Upper lobe of left lung (tissue), 6 donors: ENCODE measurements at regions not wholly inside any gene's neighbourhood (a gene's known extent, or its start where the extent isn't known, plus 50 kb on each side); places are given as distances from the start of the nearest gene placed in this dataset.

ENCODE experiments used
- ATAC-seq, 2 donors: fragments of 200-7000 bp; cut with Tn5 transposase; one replicate each; pipeline ENCODE4 v1.9.1; 2022; ENCODE audit warnings: mild to moderate bottlenecking in 2 of 2, moderate library complexity in 2 of 2; ENCODE audit not compliant: low FRiP score in 2 of 2
- DNase-seq, 2 donors: peaks; one replicate each; pipeline ENCODE4 v3.0.0-alpha.2; 2019 to 2020
- H3K27ac ChIP-seq, 4 donors: fragments of 200-600 bp; sonication (generic); one replicate each; pipeline ENCODE4 v1.5.1; 2016 to 2019
- H3K27me3 ChIP-seq, 4 donors: fragments of 200-600 bp; sonication (generic); one replicate each; pipeline ENCODE4 v1.5.1; 2017 to 2019
- H3K36me3 ChIP-seq, 4 donors: fragments of 200-600 bp; sonication (generic); one replicate each; pipeline ENCODE4 v1.5.1; 2016 to 2019
- H3K4me1 ChIP-seq, 4 donors: fragments of 200-600 bp; sonication (generic); one replicate each; pipeline ENCODE4 v1.5.1; 2018 to 2019
- H3K4me3 ChIP-seq, 4 donors: fragments of 200-600 bp; sonication (generic); one replicate each; pipeline ENCODE4 v1.5.1; 2017 to 2019; ENCODE audit warnings: mild to moderate bottlenecking in 2 of 4, moderate library complexity in 1 of 4
- H3K9me3 ChIP-seq, 4 donors: fragments of 200-600 bp; sonication (generic); one replicate each; pipeline ENCODE4 v1.5.1; 2018 to 2019
- CTCF ChIP-seq, 6 experiments: fragments of 450-650 bp in 4 of 6; fragments of 200-600 bp in 2 of 6; sonication (generic) in 2 of 6; IDR thresholded peaks; one replicate each; pipeline ENCODE4 v1.5.1; 2016 to 2019; ENCODE audit warnings: antibody characterized with exemption in 6 of 6
- EP300 ChIP-seq, 4 donors: sonication (generic); formaldehyde crosslinking; IDR thresholded peaks; one replicate each; pipeline ENCODE4 v1.5.1; 2017; ENCODE audit warnings: antibody characterized with exemption in 4 of 4, control low read depth in 2 of 4
- POLR2A ChIP-seq, 4 donors: fragments of 450-650 bp; IDR thresholded peaks; one replicate each; pipeline ENCODE4 v1.5.1; 2016 to 2017; ENCODE audit warnings: antibody characterized with exemption in 4 of 4, mild to moderate bottlenecking in 2 of 4
- POLR2AphosphoS5 ChIP-seq, 2 donors: sonication (generic); formaldehyde crosslinking; IDR thresholded peaks; one replicate each; pipeline ENCODE4 v1.5.1; 2017; ENCODE audit warnings: antibody characterized with exemption in 2 of 2
- WGBS, 2 donors: methylation state at CpG; one replicate each; pipeline ENCODE4 v1.1.5; 2017 to 2018; 5-methylcytosine and 5-hydroxymethylcytosine counted together
- donor health status: DM: no; HTN: no; CAD: no; lungs with moderate emphysema.
- donor health status: DM: no; HTN: yes; CAD: no; lungs with severe emphysema.

- H3K4me3 ChIP-seq, result no peak overlapping the region
- H3K27me3 ChIP-seq, result no peaks in the 10 kb centered on the region
- TF ChIP-seq POLR2AphosphoS5 (IDR thresholded peaks at IDR 0.05) (no peak), CTCF (IDR thresholded peaks at IDR 0.05) (no peak), POLR2A (IDR thresholded peaks at IDR 0.05) (no peak), EP300 (IDR thresholded peaks at IDR 0.05) (no peak)
- H3K27ac ChIP-seq, result no peak overlapping the region
- WGBS, 2 donors, result 56 to 61% methylated on average over 2 of the region's 2 CpGs
- DNase-seq (no peak), ATAC-seq (no peak)
- no peaks in the 10 kb centered on the region for H3K9me3 ChIP-seq
- no peaks in the 10 kb centered on the region for H3K4me1 ChIP-seq
- H3K36me3 ChIP-seq, result no peaks in the 10 kb centered on the region
These were observed 73.5 kb upstream of the PTPRT start for GRCh38 chr20:43263226-43263625.

GRCh38 chr20:43262341-43262740, 72.6 kb upstream of the PTPRT start:
- no peaks in the 10 kb centered on the region for H3K4me1 ChIP-seq
- H3K27ac ChIP-seq, result no peak overlapping the region
- no peaks in the 10 kb centered on the region for H3K36me3 ChIP-seq
- H3K9me3 ChIP-seq, result no peaks in the 10 kb centered on the region
- TF ChIP-seq POLR2A (IDR thresholded peaks at IDR 0.05), result no peak
- TF ChIP-seq CTCF (IDR thresholded peaks at IDR 0.05), result no peak
- TF ChIP-seq EP300 (IDR thresholded peaks at IDR 0.05), result no peak
- TF ChIP-seq POLR2AphosphoS5 (IDR thresholded peaks at IDR 0.05), result no peak
- H3K27me3 ChIP-seq, result no peaks in the 10 kb centered on the region
- DNase-seq, result no peak
- 87 to 92% methylated on average over 5 to 8 of the region's 8 CpGs for WGBS, 2 donors
- no peak overlapping the region for H3K4me3 ChIP-seq
- ATAC-seq, result no peak

- DNase-seq, result no peak
- Histone ChIP-seq H3K27ac (no peak overlapping the region), H3K9me3 (no peaks in the 10 kb centered on the region), H3K36me3 (no peaks in the 10 kb centered on the region), H3K27me3 (no peaks in the 10 kb centered on the region), H3K4me3 (no peak overlapping the region), H3K4me1 (no peaks in the 10 kb centered on the region)
- no peak for ATAC-seq
- TF ChIP-seq POLR2A (IDR thresholded peaks at IDR 0.05) (no peak), EP300 (IDR thresholded peaks at IDR 0.05) (no peak), POLR2AphosphoS5 (IDR thresholded peaks at IDR 0.05) (no peak), CTCF (IDR thresholded peaks at IDR 0.05) (no peak)
- 82 to 83% methylated on average over 7 of the region's 7 CpGs for WGBS, 2 donors
These were observed 66.2 kb upstream of the PTPRT start for GRCh38 chr20:43255877-43256276.

GRCh38 chr20:43252761-43253160, 63.1 kb upstream of the PTPRT start:
- TF ChIP-seq CTCF (IDR thresholded peaks at IDR 0.05) (no peak), EP300 (IDR thresholded peaks at IDR 0.05) (no peak), POLR2A (IDR thresholded peaks at IDR 0.05) (no peak)
- ATAC-seq, result no peak
- Histone ChIP-seq H3K27ac (no peak overlapping the region), H3K4me1 (no peaks in the 10 kb centered on the region), H3K9me3 (no peaks in the 10 kb centered on the region), H3K4me3 (no peak overlapping the region), H3K36me3 (no peaks in the 10 kb centered on the region), H3K27me3 (no peaks in the 10 kb centered on the region)
- no peak for DNase-seq
- 78 to 94% methylated on average over 4 of the region's 4 CpGs for WGBS, 2 donors

GRCh38 chr20:43248341-43248740, 58.6 kb upstream of the PTPRT start:
- ATAC-seq, result no peak
- H3K4me3 ChIP-seq, result no peak overlapping the region

More at GRCh38 chr20:43248341-43248740, 58.6 kb upstream of the PTPRT start:
- H3K9me3 ChIP-seq, result no peaks in the 10 kb centered on the region
- TF ChIP-seq POLR2AphosphoS5 (IDR thresholded peaks at IDR 0.05) (no peak), EP300 (IDR thresholded peaks at IDR 0.05) (no peak), POLR2A (IDR thresholded peaks at IDR 0.05) (no peak), CTCF (IDR thresholded peaks at IDR 0.05) (no peak)
- no peaks in the 10 kb centered on the region for H3K4me1 ChIP-seq
- H3K36me3 ChIP-seq, result no peaks in the 10 kb centered on the region
- no peak for DNase-seq
- H3K27me3 ChIP-seq, result no peaks in the 10 kb centered on the region
- WGBS, 2 donors, result 88 to 100% methylated on average over 1 to 2 of the region's 2 CpGs
- no peak overlapping the region for H3K27ac ChIP-seq
